ENCODE measurements at regions not wholly inside any gene's neighbourhood (a gene's known extent, or its start where the extent isn't known, plus 50 kb on each side); places are given as distances from the start of the nearest gene placed in this dataset.

- TF ChIP-seq PRDM10 (CRISPR knock-in tag; IDR thresholded peaks at IDR 0.05; ENCODE audit: low read depth) (0 out of 2 replicates have a peak, but pooled peaks have one; percentile 19), MED1 (CRISPR knock-in tag; IDR thresholded peaks at IDR 0.05) (peak; percentile 93), ARNTL (CRISPR knock-in tag; IDR thresholded peaks at IDR 0.05) (no peak), SKIL (CRISPR knock-in tag; IDR thresholded peaks at IDR 0.05; ENCODE audit: borderline replicate concordance) (peak; percentile 77), SRSF9 (IDR thresholded peaks at IDR 0.05; ENCODE audit: borderline replicate concordance, insufficient read depth, low read depth, low read length, poor library complexity, severe bottlenecking) (no peak), ZNF564 (CRISPR knock-in tag; IDR thresholded peaks at IDR 0.05) (no peak; the same call in 1 of the 2 replicates), SNAPC2 (CRISPR knock-in tag; IDR thresholded peaks at IDR 0.05) (peak; percentile 79; the same call in 1 of the 2 replicates), HIVEP1 (CRISPR knock-in tag; IDR thresholded peaks at IDR 0.05) (no peak), FOXM1 (CRISPR knock-in tag; IDR thresholded peaks at IDR 0.05) (no peak), ZNF766 (CRISPR knock-in tag; IDR thresholded peaks at IDR 0.05; ENCODE audit: borderline replicate concordance) (peak; percentile 52; the same call in 1 of the 2 replicates), ELK4 (CRISPR knock-in tag; IDR thresholded peaks at IDR 0.05; ENCODE audit: borderline replicate concordance) (no peak), PTBP1 (IDR thresholded peaks at IDR 0.05; ENCODE audit: low read depth, low read length, poor library complexity, severe bottlenecking) (no peak), JUNB (CRISPR knock-in tag; IDR thresholded peaks at IDR 0.05; ENCODE audit: borderline replicate concordance) (peak; percentile 86; the same call in 1 of the 2 replicates), DNMT1 (CRISPR knock-in tag; IDR thresholded peaks at IDR 0.05) (no peak), ZNF512B (CRISPR knock-in tag; IDR thresholded peaks at IDR 0.05; ENCODE audit: borderline replicate concordance) (peak; percentile 74; the same call in 1 of the 2 replicates), AKAP8 (CRISPR knock-in tag; IDR thresholded peaks at IDR 0.05) (0 out of 2 replicates have a peak, but pooled peaks have one; percentile 31), ZNF143 (CRISPR knock-in tag; IDR thresholded peaks at IDR 0.05) (0 out of 2 replicates have a peak, but pooled peaks have one; percentile 17)
Measured at GRCh38 chr1:234980645-234981396, 147.8 kb downstream of the TOMM20 start (continued).
